HEK293T (cell line): ENCODE measurements at regions not wholly inside any gene's neighbourhood (a gene's known extent, or its start where the extent isn't known, plus 50 kb on each side); places are given as distances from the start of the nearest gene placed in this dataset.

ENCODE experiments used
- BHLHE40 ChIP-seq: fragments of 450-650 bp; IDR thresholded peaks from 2 replicates; pipeline ENCODE4 v1.6.1; 2016; ENCODE audit warnings: mild to moderate bottlenecking, moderate library complexity, borderline replicate concordance
- ELF4 ChIP-seq: fragments of 450-650 bp; IDR thresholded peaks from 2 replicates; pipeline ENCODE4 v1.6.1; 2017; ENCODE audit warnings: antibody characterized with exemption
- FOXA1 ChIP-seq: fragments of 450-650 bp; IDR thresholded peaks from 2 replicates; pipeline ENCODE4 v1.6.1; 2016; ENCODE audit warnings: mild to moderate bottlenecking
- FOXK2 ChIP-seq: fragments of 450-650 bp; IDR thresholded peaks from 2 replicates; pipeline ENCODE4 v1.6.1; 2016; ENCODE audit warnings: mild to moderate bottlenecking
- FOXM1 ChIP-seq: fragments of 450-650 bp; IDR thresholded peaks from 2 replicates; pipeline ENCODE4 v1.6.1; 2017; ENCODE audit warnings: mild to moderate bottlenecking, borderline replicate concordance
- NFRKB ChIP-seq: fragments of 450-650 bp; IDR thresholded peaks from 2 replicates; pipeline ENCODE4 v1.6.1; 2016; ENCODE audit warnings: mild to moderate bottlenecking, moderate library complexity
- SP1 ChIP-seq: fragments of 450-650 bp; IDR thresholded peaks from 2 replicates; pipeline ENCODE4 v1.6.1; 2017
- SUZ12 ChIP-seq: fragments of 450-650 bp; IDR thresholded peaks from 2 replicates; pipeline ENCODE4 v1.6.1; 2016; ENCODE audit warnings: mild to moderate bottlenecking
- TARDBP ChIP-seq: fragments of 450-650 bp; IDR thresholded peaks from 2 replicates; pipeline ENCODE4 v1.6.1; 2016

DNA sequence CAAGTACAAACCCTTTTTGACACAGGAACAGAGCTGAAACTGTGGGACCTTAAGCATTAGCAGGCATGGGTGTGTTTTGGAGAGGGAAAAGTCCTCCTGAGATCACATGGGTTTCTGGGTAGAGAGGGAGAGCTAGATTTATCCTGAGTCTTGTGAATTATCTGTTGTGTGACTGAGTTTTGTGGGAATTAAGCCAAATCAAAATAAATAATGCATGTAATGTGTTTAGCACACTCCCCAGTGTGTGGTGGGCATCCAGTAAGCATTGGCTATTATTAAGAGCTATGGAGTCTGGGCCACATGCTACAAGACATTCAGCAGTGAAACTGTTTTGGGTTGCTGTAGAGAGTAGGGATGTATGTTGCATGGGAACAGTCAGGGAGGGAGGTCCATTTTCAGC, 75.3 kb upstream of the JAG1 start:
- TF ChIP-seq SP1 (no peak), BHLHE40 (no peak), FOXA1 (no peak), FOXM1 (no peak), ELF4 (no peak), NFRKB (no peak), SUZ12 (no peak), TARDBP (no peak), FOXK2 (no peak)
